ENCODE measurements at regions not wholly inside any gene's neighbourhood (a gene's known extent, or its start where the extent isn't known, plus 50 kb on each side); places are given as distances from the start of the nearest gene placed in this dataset.

GRCh38 chr16:86051368-86052114, 152.6 kb downstream of the IRF8 start:
- DNase-seq (ENCODE audit: low spot score in 2 of 2) (no peak), FAIRE-seq (no peak)

GRCh38 chr16:86052115-86052670, 153.2 kb downstream of the IRF8 start:
- FAIRE-seq (no peak), DNase-seq (ENCODE audit: low spot score in 2 of 2) (no peak)

DNA sequence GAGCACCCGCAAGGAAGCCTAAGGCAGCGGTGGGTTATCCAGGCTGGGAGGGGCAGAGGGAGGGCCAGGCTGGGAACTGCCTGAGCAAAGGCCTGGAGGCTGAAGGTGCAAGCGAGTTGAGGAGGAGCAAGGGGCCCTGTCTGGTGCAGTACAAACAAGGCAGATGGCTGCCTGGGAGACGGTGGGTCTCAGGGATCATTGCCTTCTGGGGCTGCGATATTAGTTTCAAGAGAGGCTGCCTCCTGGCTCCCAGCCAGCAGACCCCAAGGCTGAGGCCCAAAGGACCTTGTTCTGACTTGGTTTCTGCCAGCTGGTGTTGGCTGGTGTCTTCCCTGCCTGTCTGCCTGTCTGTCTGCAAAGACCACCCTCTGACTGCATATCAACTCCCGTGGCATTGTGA, 154.0 kb downstream of the IRF8 start:
- FAIRE-seq, result no peak
- no peak for DNase-seq (ENCODE audit: low spot score in 2 of 2)

GRCh38 chr16:86059253-86060171, 160.6 kb downstream of the IRF8 start:
- no peak for FAIRE-seq
- peak in 1 of 2 donors; percentile 56 for DNase-seq (ENCODE audit: low spot score in 2 of 2)

GRCh38 chr16:86060381-86061317, 161.7 kb downstream of the IRF8 start:
- no peak for FAIRE-seq
- DNase-seq (ENCODE audit: low spot score in 2 of 2), result no peak

DNA sequence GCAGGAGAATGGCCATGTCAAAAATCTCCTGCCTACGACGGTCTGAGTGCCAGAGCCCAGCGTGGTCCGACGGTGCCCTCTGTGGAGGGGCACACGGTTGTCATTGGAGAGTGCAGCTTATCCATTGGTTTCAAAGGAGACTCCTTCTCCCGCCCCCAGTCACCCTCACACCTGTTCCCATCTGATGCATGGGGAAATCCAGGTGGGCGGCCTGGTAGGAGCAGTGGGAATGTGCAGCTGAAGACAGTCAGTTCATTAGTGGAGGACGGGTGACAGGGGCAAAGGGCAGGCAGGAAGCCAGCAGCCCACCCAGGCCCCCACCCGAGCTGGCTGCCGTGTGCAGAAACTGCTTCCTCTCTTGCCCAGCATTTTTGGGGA, 162.3 kb downstream of the IRF8 start:
- no peak for DNase-seq (ENCODE audit: low spot score in 2 of 2)
- FAIRE-seq, result no peak

- FAIRE-seq, result no peak
- no peak for DNase-seq (ENCODE audit: low spot score in 2 of 2)
These were observed 162.8 kb downstream of the IRF8 start for GRCh38 chr16:86061721-86062120.

DNA sequence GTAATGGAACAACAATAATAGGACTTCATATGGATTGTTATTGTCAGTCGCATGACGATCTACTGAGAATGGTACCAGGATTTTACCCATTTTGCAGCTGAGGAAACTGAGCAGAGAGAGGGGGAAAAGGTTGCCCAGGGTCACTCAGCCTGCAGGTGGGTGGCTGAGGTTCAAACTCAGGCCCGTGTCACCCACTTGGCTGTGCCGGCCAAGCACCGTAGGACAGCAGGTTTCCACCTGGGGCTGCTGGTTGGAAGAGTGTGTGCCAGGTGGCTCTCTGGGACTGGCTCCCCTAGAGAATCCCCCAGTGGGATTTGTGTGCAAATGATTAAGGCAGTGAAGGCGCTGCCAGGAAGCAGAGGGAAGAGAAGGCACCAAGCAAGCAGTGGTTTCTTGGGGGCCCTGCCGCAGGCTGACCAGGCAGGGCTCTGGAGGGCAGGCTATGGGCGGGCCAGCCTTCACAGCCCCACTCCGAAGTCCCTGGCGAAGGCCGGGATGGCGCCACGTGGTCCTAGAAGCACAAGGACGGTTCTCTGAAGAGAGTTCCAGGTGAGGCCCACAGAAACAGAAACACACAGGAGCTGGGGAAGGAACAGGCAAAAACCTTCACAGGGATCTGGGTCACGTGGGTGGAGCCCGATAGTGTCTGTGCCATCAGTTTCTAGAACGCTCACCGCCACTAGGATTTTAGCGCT, 163.5 kb downstream of the IRF8 start:
- FAIRE-seq, result no peak
- DNase-seq (ENCODE audit: low spot score in 2 of 2), result no peak

GRCh38 chr16:86063760-86064405, 164.9 kb downstream of the IRF8 start:
- FAIRE-seq (no peak), DNase-seq (ENCODE audit: low spot score in 2 of 2) (no peak)

DNA sequence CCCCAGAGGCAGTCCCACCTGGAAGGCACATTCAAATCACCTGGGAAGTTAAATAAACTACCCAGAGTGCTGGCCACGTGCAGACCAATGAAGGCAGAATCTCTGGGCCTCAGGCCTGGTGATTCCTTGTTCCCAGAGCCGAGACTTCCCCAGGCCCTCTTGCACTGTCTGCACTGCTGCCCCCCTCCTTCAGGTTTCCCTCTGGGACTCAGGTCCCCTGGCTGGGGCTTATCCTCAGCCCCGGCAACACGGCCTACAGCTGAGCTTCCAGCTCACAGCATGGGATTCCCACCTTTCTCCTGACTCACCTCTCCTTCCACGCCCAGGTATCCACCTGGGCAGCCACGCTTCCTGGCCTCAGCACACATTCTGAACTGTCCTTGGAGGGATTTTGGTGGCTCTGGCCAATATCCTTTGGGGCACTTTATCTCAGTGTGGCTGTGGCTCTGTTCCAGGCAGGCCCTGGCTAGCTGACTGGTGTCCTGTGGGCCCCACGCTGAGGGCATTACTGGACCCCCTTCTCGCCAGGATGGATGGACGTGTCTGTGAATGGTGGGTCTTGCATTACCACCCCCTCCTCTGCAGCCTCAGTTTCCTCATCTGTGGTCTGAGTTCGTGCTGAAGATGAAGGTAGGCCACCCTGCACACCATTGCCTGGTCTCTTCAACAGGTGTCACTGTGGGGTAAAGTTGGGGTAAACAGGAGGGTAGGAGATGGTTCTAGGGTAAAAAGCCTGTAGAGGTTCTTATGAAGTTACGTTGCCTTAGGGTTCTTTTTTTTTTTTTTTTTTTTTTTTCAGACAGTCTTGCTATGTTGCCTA, 165.7 kb downstream of the IRF8 start:
- DNase-seq (ENCODE audit: low spot score in 2 of 2) (no peak), FAIRE-seq (no peak)

DNA sequence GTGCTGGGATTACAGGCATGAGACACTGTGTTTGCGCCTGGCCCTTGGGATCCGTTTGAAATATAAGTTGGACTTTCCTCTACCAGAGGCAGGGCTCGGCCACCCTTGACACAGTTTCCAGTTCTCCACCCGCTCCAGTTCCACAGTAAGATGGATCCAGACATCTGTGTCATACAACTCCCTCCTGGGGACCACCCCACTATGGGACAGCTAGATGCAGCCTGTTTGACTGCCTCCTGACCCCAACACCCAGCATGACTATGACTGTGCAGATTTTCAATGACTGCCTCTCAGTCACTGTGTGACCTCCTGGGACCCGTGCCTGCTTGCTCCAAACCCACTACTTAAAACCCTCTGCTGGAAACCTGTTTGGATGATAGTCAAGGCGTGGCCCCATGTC, 166.7 kb downstream of the IRF8 start:
- DNase-seq (ENCODE audit: low spot score in 2 of 2) (no peak), FAIRE-seq (no peak)

GRCh38 chr16:86066811-86067210, 167.8 kb downstream of the IRF8 start:
- DNase-seq (ENCODE audit: low spot score in 2 of 2) (no peak), FAIRE-seq (no peak)

GRCh38 chr16:86067516-86067915, 168.6 kb downstream of the IRF8 start:
- FAIRE-seq (no peak), DNase-seq (ENCODE audit: low spot score in 2 of 2) (no peak)

- DNase-seq (ENCODE audit: low spot score in 2 of 2) (no peak), FAIRE-seq (no peak)
These were observed 169.0 kb downstream of the IRF8 start for GRCh38 chr16:86067936-86068335.

DNA sequence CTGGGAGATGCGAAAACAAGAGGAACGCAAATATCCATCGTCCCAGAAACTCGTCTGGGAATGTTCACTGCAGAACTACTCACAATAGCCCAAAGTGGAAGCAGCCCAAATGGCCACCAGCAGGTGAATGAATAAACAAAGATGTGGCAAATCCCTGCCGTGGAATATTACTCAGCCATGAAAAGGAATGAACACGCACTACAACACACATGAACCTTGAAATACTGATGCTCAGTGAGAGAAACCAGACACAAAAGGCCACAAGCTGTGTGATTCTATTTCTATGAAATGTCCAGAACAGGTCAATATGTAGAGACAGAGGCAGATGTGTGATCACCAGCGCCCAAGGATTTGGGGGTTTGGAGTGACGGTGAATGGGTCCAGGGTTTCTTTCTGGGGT, 169.8 kb downstream of the IRF8 start:
- FAIRE-seq, result no peak

DNA sequence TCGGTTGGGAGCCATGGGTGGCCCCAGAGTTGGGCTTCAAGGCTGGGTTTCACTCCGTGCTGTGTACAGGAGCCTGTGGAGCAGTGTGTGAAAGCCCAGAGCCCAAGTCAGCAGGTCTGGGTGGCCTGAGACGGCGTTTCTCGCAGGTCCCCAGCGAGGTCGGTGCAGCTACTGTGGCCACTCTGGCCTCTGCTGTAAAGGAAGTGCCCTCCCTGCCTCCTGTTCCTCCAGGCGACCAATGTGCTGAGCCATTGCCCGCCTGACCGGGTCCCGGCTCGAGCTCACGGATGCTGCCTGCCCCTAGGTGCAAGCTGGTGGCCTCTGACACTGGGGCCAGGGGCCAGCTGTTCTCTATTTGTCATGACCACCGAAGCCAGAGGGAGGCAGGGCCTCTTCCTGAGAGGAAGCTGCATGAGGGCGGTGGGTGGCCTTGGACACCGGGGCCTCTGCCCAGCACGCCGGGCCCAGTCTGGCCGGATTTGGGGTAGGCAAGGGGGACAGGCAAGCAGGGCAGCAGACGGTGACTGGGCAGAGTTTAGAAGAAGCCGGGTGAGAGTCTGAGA, 170.9 kb downstream of the IRF8 start:
- no peak for FAIRE-seq

More for the DNA sequence above, 169.8 kb downstream of the IRF8 start:
- DNase-seq (ENCODE audit: low spot score in 2 of 2), result no peak

DNA sequence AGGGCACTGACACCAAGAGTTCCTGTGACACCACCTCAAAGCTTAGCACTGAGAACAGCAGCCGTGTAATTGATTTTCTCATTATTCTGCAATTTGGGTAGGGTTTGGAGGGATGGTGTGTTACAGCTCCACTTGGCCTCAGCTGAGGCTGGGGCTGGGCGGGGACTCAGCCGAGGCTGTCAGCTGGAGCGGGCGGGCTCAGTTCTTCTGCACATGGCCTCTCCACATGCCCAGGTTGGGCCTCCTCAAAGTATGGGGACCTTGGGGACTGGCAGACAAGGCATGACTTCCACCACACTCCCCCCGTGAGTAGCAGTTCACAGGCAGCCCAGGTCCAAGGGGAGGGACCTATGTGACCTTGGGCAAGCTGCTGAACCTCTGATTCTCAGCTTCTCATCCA, 171.5 kb downstream of the IRF8 start:
- FAIRE-seq, result no peak
- DNase-seq (ENCODE audit: low spot score in 2 of 2), result no peak

More for the DNA sequence above, 170.9 kb downstream of the IRF8 start:
- no peak for DNase-seq (ENCODE audit: low spot score in 2 of 2)

GRCh38 chr16:86070971-86071370, 172.0 kb downstream of the IRF8 start:
- DNase-seq (ENCODE audit: low spot score in 2 of 2) (no peak), FAIRE-seq (no peak)

Data from frontal cortex (tissue), 3 donors.